ENCODE measurements at regions not wholly inside any gene's neighbourhood (a gene's known extent, or its start where the extent isn't known, plus 50 kb on each side); places are given as distances from the start of the nearest gene placed in this dataset.

- H3K4me3 ChIP-seq: no peak overlapping the region
- no peaks in the 10 kb centered on the region for H3K4me1 ChIP-seq
- no peaks in the 10 kb centered on the region for H3K9me3 ChIP-seq
- peak in 2 of 4 donors; percentile 21 to 26 for TF ChIP-seq CTCF (IDR thresholded peaks at IDR 0.05)
- no peaks in the 10 kb centered on the region for H3K36me3 ChIP-seq
- FAIRE-seq (peak; percentile 70), ATAC-seq (peak in 3 of 4 donors; percentile 62 to 77 (median 63)), DNase-seq (no peak)
- no peak overlapping the region for H3K27ac ChIP-seq
- WGBS, 2 donors: 44 to 65% methylated on average over 4 of the region's 4 CpGs
- H3K27me3 ChIP-seq: no peaks in the 10 kb centered on the region
- intact Hi-C loops (cut with DNase I): no loop called here
Measured at GRCh38 chr3:152574461-152575079, 260.4 kb upstream of the P2RY1 start.

- no peak for FAIRE-seq
- intact Hi-C loops (cut with DNase I): no loop called here
- ATAC-seq: no peak
Measured at GRCh38 chr3:152578769-152579168, 256.2 kb upstream of the P2RY1 start.

GRCh38 chr3:152581951-152582350, 253.0 kb upstream of the P2RY1 start:
- H3K36me3 ChIP-seq: no peaks in the 10 kb centered on the region
- no peak for FAIRE-seq
- intact Hi-C loops (cut with DNase I): no loop called here

More at GRCh38 chr3:152578769-152579168, 256.2 kb upstream of the P2RY1 start:
- no peak for DNase-seq
- TF ChIP-seq CTCF (IDR thresholded peaks at IDR 0.05): no peak
- H3K9me3 ChIP-seq: no peaks in the 10 kb centered on the region
- H3K4me3 ChIP-seq: no peak overlapping the region
- H3K27ac ChIP-seq: no peak overlapping the region
- H3K27me3 ChIP-seq: no peaks in the 10 kb centered on the region
- H3K36me3 ChIP-seq: no peaks in the 10 kb centered on the region
- H3K4me1 ChIP-seq: no peaks in the 10 kb centered on the region

GRCh38 chr3:152583963-152584362, 251.0 kb upstream of the P2RY1 start:
- no peak for DNase-seq
- intact Hi-C loops (cut with DNase I): no loop called here
- no peak for FAIRE-seq

More at GRCh38 chr3:152581951-152582350, 253.0 kb upstream of the P2RY1 start:
- no peak for DNase-seq
- Histone ChIP-seq H3K9me3 (no peaks in the 10 kb centered on the region), H3K4me3 (no peak overlapping the region), H3K27ac (no peak overlapping the region), H3K27me3 (no peaks in the 10 kb centered on the region), H3K4me1 (no peaks in the 10 kb centered on the region)
- no peak for ATAC-seq
- WGBS, 2 donors: 51 to 60% methylated on average over 3 of the region's 3 CpGs
- no peak for TF ChIP-seq CTCF (IDR thresholded peaks at IDR 0.05)

More at GRCh38 chr3:152583963-152584362, 251.0 kb upstream of the P2RY1 start:
- no peak overlapping the region for H3K27ac ChIP-seq
- no peak for ATAC-seq
- no peaks in the 10 kb centered on the region for H3K9me3 ChIP-seq
- 35 to 47% methylated on average over 1 of the region's 1 CpG for WGBS, 2 donors
- no peaks in the 10 kb centered on the region for H3K27me3 ChIP-seq
- no peaks in the 10 kb centered on the region for H3K4me1 ChIP-seq
- no peaks in the 10 kb centered on the region for H3K36me3 ChIP-seq
- no peak for TF ChIP-seq CTCF (IDR thresholded peaks at IDR 0.05)
- no peak overlapping the region for H3K4me3 ChIP-seq
